HG03432 (cell line): ENCODE measurements at regions not wholly inside any gene's neighbourhood (a gene's known extent, or its start where the extent isn't known, plus 50 kb on each side); places are given as distances from the start of the nearest gene placed in this dataset.
A peak's percentile ranks its signal among the peaks of the same experiment; 100 is the strongest.
"Not testable (repeated sequence)": the region's sequence is repeated elsewhere in the genome, so short reads cannot be mapped to it uniquely, and the experiment has no call there.

Source experiments
- ATAC-seq: cut with Tn5 transposase; IDR thresholded peaks from one replicate; pipeline ENCODE4 v1.9.1; 2021; ENCODE audit warnings: mild to moderate bottlenecking, moderate library complexity; ENCODE audit not compliant: unreplicated experiment

- no peak for ATAC-seq
Measured at GRCh38 chr1:57612833-57613232, 189.0 kb upstream of the DAB1 start.

GRCh38 chr1:57605933-57606332, 182.1 kb upstream of the DAB1 start:
- no peak for ATAC-seq

GRCh38 chr1:57603696-57604095, 179.8 kb upstream of the DAB1 start:
- ATAC-seq, result no peak

- no peak for ATAC-seq
Measured at GRCh38 chr1:57600424-57600823, 176.6 kb upstream of the DAB1 start.

- ATAC-seq, result no peak
Measured at GRCh38 chr1:57599236-57599994, 175.6 kb upstream of the DAB1 start.

GRCh38 chr1:57597036-57597435, 173.2 kb upstream of the DAB1 start:
- ATAC-seq, result no peak

- ATAC-seq, result no peak
Measured at GRCh38 chr1:57594002-57594401, 170.1 kb upstream of the DAB1 start.

GRCh38 chr1:57591842-57592241, 168.0 kb upstream of the DAB1 start:
- ATAC-seq, result no peak

- ATAC-seq, result no peak
Measured at GRCh38 chr1:57590978-57591377, 167.1 kb upstream of the DAB1 start.

- no peak for ATAC-seq
Measured at GRCh38 chr1:57586842-57587241, 163.0 kb upstream of the DAB1 start.

- no peak for ATAC-seq
Measured at GRCh38 chr1:57578680-57579079, 154.8 kb upstream of the DAB1 start.

- no peak for ATAC-seq
Measured at GRCh38 chr1:57578099-57578498, 154.2 kb upstream of the DAB1 start.

- no peak for ATAC-seq
Measured at GRCh38 chr1:57576756-57577155, 152.9 kb upstream of the DAB1 start.

GRCh38 chr1:57572016-57572415, 148.2 kb upstream of the DAB1 start:
- ATAC-seq, result no peak

GRCh38 chr1:57558066-57558465, 134.2 kb upstream of the DAB1 start:
- ATAC-seq, result not testable (repeated sequence)

GRCh38 chr1:57553666-57554065, 129.8 kb upstream of the DAB1 start:
- ATAC-seq, result no peak

- ATAC-seq, result no peak
Measured at GRCh38 chr1:57551476-57551875, 127.6 kb upstream of the DAB1 start.

GRCh38 chr1:57550092-57550491, 126.2 kb upstream of the DAB1 start:
- ATAC-seq, result peak; percentile 77

GRCh38 chr1:57549300-57549699, 125.4 kb upstream of the DAB1 start:
- ATAC-seq, result no peak

- ATAC-seq, result no peak
Measured at GRCh38 chr1:57546549-57547330, 122.9 kb upstream of the DAB1 start.

GRCh38 chr1:57544345-57544744, 120.5 kb upstream of the DAB1 start:
- no peak for ATAC-seq

GRCh38 chr1:57536749-57537423, 113.0 kb upstream of the DAB1 start:
- no peak for ATAC-seq
